IPS-NIHi7 (cell line): ENCODE measurements at regions not wholly inside any gene's neighbourhood (a gene's known extent, or its start where the extent isn't known, plus 50 kb on each side); places are given as distances from the start of the nearest gene placed in this dataset.

Experiments used
- DNase-seq: peaks from one replicate; pipeline ENCODE4 v3.0.0; 2012; ENCODE audit warnings: mixed read lengths; ENCODE audit errors: extremely low spot score

DNA sequence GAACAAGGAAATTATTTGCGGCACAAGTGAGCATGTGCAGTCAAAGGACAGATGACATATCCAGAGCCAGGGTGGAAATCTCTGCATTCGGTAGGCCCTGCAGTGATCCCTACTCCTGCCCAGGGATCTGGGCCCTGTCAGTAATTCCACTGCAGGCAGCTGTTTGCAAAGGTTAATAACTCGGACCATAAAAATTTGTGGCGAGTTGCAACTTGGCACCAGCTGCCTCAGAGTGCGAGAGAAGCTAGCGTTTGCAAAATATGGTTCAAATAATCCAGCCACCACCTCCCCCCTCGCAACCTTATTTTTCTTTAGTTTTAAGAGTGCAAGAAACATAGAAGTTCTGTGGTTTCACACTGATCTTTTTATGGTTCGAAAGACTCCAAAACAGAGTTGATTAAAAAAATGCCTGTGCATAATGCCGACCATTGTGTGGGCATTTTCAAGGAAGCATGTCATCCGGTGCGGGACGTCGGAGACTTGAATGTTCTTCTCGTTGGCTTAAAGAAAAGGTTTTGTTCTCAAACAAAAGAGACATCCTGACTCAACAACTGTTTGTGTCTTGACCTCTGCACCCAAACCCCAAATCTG, 224.5 kb downstream of the BCL11B start:
- DNase-seq: no peak

DNA sequence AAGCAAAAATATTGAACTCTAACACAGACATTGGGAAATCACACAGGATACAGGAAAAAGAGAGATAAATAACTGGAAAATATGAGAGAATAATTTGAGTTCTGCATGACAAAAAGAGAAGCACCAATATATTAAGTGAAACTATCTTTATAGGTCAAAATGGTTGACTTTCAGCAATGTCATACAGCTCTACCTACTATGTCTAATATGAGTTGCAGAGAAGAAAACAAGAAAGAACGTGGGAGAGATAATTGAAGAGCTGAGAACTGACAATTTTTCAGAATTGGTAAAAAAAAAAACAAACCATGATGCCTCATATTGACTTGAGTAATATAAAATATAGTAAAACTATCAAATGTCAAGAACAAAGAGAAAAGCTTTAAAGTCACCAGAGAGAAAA, 221.7 kb downstream of the BCL11B start:
- DNase-seq: no peak

DNA sequence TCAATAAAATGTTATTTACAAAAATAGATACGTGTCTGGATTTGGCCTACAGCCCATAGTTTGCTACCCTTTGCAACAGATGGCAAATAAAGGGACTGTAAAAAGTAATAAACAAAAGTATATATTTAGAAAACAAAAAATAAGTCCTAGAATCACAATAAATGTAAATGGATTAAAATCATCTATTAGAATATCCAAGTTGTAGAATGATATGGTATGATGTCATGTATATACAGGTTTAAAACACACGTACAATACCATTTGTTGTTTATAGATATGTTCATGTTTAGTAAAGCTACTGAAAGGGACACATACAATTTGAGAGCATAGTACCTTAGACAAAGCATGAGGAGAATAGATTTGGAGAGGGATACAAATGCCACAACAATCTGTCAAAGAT, 219.5 kb downstream of the BCL11B start:
- no peak for DNase-seq

DNA sequence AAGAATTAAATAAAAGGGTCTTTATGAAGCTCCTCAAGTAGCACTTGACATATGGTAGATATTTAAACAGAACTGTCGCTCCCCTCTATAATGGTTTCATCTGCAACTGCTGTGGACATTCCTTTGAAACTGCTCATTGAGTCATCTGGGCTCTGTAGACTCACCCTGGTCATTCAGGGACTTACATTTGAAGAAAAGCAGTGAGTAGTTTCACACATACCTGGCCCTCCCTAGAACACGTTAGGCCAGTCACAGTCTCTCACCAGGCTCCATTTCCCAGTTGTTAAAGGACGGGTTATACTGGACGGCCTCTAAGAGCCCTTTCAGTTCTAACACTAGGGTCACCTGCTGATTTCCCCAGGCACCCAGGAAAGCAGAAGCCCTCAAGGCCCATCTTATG, 217.0 kb downstream of the BCL11B start:
- DNase-seq: no peak

DNA sequence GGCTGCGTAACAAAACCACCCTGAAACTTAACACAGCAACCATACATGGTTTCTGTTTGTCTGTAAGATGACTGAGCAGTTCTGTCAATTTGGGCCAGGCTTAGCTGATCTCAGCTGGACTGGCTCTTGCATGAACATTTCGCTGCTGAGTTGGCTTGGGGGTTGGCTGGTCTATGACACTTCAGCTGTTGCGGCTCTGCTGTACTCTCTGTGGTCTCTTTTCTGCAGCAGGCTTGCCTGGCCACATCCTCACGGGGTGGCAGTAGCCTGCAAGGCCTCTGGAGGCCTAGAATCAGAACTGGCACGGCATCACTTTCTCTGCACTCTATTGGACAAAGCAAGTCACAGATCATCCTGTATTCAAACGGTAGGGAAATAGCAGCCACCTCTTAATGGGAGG, 216.2 kb downstream of the BCL11B start:
- no peak for DNase-seq

DNA sequence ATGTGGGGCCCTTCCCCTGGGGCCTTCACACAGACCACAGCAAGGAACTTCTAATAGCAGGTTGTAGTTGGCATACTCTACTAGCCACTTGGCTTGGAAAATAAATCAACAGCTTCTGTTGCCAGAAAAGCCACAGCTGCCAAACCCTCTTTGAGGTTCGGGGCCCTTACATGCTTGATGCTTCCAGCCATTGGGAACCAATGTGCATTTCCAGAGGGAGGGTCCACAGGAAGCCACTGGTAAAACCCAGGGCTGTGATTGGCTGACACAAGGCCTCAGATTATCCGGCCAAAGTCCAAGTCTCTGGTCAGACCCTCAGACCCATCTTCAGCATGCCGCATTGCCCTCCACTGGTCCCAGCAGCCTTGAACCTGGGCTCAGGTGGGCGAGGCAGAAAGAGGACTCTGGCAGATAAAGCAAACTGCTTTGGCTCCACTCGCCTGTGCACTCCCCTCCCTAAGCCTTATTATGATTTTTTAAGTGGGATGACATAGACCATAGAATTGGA, 214.4 kb downstream of the BCL11B start:
- DNase-seq: no peak

DNA sequence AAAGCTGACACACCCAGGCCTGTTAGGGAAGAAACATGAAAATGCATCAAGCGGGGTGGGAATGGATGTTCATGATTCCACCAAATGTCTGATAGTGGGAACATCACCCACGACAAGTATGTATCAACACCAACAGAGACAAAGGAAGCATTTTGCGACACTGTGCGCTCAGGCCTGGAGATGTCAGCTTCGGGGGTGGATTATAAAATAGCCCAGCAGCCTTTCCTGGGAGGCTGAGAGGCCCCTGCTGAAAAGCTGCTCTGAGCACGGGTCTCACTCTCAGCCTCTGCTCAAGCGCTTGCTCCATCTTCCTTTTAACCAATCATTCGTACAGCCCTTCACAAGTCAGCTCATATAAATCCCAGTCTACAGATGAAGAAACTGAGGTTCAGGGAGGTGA, 213.5 kb downstream of the BCL11B start:
- DNase-seq: no peak

DNA sequence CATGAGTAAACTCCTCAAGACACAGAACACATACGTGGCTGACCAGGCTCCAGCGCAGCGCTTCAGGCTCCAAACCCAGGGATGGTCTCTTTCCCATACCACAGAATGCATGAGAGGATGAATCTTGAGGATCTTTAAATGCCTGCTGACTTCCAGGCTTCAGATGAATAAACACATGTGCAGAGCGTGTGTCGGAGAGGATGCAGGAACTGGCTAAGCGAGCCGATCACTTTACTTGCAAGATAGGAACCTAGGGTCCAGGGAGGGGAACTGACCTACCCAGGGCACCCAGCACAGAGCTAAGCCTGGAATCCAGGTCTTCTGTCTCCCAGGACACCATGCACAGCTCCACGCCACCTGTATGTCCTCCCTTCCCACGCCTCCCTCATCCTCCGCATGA, 209.8 kb downstream of the BCL11B start:
- no peak for DNase-seq

DNA sequence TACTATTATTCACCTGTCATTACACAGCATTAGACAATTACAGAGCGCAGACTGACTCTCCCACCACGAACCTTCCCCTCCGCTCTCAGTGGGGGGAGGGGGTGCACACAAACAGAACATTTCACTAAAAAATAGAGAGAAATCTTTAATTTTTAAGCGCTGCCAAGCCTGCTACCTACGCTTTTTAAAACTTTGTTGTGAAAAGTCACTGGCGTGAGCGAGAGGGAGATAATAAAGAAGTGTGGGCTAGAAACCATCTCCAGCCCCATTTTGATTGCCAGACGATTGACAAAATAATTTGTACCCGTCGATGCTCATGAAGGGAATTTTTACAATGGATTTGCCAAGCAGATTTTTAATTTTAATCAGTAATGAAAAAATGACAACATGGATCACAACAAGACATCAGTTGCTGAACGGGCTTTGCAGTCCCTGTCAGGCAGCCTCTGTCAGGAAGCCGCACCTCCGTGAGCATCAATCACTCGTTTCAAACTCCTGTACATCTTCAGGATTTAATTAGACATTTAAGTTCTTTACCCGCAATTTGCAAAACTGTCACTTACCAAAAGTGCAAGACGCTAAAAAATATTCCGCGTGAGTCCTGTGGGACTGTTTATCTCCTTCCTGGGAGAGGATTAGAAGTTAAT, 209.1 kb downstream of the BCL11B start:
- DNase-seq: no peak

DNA sequence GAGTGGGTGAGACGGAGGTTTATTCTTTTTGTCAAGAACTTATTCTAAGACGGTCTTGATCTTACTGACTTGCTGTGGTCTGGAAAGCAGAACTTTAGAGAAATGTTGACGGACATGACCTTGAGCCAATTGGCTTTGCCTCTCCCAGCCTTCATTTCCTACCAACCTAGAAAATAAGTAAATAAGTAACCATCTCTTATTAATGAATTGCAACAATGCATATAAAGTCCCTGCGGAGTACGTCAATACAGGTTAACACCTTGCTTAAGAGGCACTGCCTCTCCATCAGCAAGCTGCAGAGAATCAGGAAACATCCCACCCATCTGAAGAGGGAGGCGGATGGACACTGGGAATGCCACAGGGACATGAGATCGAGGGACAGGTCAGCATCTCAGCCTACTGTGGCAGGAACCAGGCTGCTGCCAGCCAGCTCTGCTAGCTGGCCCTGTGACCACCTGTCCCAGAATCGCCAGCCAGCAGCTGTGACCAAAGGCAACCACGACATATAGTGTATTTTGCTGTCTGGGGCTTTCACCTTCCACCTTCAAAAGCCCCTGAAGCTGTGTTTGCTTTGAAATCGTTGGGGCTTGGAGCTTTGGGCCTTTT, 208.3 kb downstream of the BCL11B start:
- DNase-seq: no peak

DNA sequence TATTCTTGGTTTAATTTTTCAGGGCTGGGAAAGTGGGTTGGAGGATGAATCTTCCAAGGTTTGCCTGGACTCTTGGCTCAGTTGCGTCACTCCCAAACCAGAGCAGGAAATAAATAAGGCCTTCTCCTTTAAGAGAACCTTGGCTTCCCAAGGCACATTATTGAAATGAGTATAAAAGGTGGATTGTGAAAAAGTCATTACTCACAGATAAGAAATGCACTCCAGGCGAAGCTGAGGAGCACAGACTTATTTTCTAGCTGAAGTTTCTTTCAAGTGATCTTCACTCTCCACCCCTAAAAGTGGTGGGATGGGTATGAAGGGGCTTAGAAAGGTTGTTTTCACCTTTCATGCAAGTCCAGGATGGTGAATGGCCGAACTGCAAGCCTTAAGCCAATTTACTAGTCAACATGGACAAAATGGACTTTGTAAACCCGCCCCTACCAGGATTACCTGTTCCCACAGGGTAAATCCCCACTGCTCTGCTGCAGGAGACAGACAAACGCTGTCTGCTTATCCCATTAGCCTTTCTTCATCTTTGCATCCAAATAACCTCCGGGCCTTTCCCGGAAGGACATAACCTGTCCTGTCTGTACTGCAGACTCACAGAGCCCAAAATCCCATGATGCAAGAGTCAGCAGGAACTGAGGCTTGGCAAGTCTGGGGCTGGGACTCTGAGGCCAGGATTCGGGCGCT, 207.6 kb downstream of the BCL11B start:
- no peak for DNase-seq

DNA sequence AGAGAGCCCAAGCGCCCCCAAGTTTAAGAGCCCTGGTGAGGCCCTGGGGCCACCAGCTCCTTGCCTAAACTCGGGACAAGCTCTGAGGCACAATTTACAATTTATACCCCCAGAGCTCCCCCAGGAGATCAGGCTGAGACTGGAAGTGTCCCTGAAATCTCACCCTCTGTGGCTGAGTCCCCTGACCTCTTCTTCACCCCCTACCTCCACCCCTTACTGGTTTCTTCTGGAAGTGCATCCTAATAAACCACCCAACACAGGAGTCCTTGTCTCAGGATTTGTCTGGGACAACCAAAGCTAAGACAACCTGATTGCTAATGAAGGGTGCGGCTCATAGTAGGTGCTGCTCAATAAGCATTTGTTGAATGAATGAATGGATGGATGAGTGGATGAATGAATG, 206.4 kb downstream of the BCL11B start:
- peak; percentile 31 for DNase-seq

DNA sequence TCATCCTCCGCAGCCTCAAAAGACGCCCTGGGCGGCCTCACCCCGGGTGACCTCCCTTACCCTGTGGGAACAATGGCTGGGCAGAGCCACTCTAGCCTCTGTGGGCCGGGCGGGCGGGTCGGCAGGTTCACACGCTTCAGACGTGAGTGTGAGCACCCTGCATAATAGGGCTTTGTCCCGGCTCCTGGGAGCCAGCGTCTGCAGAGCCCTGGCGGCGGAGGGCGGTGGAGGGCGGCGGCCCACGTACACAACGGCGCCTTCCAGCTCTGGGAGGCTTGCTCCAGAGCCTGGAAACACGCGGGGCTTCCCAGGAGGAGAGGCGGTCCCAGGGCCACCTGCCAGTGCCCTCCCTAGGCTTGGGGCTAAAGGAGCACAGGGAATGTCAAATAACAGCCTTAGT, 205.6 kb downstream of the BCL11B start:
- no peak for DNase-seq

DNA sequence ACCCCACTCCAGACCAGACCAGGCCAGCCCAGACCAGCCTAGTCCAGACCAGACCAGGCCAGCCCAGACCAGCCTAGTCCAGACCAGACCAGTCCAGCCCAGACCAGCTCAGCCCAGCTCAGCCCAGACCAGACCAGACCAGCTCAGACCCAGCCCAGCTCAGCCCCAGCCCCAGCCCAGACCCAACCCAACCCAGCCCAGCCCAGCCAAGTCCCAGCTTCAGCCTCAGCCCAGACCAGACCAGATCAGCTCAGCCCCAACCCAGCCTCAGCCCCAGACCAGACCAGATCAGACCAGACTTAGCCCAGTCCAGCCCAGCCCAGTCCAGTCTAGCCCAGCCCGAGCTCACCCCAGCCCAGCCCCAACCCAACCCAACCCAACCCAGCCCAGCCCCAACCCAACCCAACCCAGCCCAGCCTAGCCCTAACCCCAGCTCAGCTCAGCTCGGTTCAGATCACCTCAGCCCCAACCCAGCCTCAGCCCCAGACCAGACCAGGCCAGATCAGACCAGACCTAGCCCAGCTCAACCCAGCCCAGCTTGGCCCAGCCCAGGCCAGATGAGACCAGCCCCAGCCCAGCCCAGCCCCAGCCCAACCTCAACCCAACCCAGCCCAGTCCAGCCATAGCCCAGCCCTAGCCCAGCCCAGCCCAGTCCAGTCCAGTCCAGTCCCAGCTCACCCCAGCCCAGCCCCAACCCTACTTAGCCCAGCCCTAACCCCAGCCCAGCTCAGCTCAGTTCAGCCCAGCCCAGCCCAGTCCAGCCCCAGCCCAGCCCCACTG, 204.7 kb downstream of the BCL11B start:
- no peak for DNase-seq

DNA sequence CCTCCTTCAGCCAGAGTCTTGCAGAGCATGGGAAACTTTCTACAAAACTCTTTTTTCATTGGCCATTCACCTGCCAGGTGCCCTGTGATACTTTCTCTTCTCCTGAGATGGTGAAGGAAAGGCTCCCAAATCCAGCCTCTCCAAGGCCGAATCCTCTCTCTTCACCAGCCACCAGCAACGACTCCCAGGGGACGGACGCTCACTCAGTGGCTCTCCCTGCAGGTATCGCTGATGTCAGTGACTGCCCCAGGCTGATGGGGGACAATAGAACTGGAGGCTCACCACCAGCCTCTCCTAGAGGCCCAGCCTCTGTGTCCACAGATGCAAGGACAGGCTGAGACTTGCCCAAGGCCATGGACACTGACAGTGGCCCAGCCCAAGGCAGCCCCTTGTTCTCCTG, 204.1 kb downstream of the BCL11B start:
- DNase-seq: no peak

DNA sequence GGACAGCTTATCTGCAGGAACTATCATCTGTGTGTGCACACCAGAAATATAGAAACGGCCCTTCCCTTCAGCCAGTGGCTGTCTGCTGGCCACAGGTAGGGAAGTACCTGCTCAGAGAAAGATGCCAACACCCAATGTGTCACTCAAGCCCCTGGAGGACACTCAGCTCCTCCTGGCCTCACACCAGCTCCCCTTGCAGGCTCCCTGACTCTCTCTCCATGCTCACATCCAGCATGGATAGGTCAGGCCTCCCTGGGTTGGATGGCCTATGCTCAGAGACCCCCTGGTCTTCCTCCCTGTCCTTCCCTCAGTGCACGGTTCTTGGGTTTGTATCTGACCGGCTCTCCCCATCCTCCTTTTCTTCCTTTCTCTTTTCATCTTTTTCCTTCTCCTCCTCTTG, 202.1 kb downstream of the BCL11B start:
- DNase-seq: no peak

DNA sequence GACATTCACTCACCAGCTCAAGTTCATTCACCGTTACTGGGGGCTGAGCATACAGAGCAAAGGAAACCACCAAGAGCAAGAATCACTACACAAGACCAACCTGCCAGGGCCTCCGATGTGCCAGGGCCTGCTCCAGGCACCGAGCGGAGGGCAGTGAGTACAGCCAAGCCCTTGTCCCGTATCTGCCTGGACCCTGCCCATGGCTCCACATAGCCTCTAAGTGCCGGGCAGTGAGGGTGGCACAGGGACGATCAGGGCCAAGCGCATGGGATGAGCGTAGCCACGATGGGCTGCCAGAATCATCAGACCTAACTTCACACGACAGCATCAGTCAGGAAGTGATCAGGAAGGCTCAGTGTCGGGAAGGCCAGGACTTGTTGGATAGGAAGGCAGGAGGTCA, 199.6 kb downstream of the BCL11B start:
- DNase-seq: no peak

DNA sequence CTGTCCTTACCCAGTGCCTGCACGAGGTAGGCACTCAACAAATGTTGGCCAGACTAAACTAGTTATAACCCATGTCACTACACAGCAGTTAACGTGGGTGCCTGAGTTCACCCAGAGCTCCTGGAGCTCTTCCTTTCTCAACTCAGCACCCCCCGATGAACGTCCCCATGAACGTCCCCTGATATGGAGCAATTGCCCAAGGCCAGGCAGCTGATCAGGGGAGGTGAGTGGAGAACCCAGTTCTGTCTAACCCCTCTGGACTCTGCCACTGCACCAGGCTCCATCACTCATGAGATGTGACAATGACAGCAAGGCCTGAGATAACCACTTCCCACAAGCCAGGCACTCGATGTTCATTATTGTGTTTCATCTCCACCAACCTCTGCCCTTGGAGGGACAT, 199.0 kb downstream of the BCL11B start:
- no peak for DNase-seq

DNA sequence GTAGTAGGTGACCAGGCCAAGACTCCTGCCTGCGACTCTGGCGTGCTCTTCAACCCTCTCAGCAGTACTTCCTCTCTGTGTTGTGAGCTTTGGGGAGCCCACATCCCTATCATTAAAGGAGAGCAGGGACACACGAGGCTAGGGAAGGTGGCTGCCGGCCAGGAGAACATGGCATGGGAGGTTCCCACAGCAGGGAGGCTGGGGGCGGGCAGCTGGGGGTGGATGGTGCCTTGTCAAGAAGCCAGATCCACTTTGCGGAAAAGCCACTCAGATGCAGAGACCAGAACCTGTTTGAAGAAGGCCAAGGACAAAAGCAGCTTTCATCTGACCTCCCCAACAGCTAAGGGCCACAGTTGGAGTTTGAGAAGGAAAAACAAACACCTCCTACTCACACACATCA, 198.6 kb downstream of the BCL11B start:
- DNase-seq: no peak

DNA sequence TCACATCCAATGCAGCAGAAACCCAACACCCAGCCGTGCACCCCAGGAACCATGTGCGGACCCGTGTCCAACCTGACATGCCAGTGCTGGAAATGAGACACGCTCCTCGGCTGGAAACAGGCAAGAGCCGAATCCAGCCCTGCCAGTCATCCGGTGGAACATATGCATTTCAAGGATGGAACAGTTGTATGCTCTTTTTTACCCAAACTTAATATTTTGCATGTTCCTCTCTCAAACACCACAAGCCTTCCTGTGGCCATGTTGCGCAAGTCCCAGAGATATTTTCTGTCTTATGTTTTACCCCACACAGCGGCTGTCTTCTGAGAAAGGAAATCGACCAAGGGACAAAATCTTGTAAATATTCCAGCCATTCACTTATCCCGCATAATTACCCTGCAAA, 196.9 kb downstream of the BCL11B start:
- DNase-seq: no peak

DNA sequence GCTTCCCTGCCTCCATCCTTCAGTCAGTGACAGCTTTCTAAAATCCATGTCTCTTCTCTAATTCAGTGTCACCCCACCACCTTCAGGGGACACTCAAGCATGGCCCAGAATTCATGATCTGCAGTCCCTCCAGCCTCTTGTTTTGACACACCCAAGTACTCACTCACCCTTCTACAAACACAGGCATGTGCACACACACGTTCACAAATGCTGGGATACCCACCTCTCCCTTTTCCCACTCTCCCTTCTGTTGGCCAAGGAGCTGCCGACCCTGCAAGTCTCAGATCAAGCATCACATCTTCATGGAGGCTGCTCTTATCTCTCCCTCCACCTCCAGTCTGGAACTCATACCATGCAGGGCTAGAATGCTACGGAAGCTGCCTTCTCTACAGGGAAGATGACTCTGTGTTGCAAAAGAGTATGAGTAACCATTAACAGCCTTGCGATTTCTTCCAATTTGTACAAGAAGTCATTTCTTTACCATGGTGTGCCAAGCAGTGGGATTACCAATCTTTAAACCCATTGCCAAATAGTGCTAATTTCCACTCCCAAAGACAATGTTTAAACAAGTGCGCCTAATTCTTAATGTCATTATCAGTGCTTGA, 196.1 kb downstream of the BCL11B start:
- no peak for DNase-seq
